ENCODE measurements at regions not wholly inside any gene's neighbourhood (a gene's known extent, or its start where the extent isn't known, plus 50 kb on each side); places are given as distances from the start of the nearest gene placed in this dataset.
A peak's percentile ranks its signal among the peaks of the same experiment; 100 is the strongest.

DNA sequence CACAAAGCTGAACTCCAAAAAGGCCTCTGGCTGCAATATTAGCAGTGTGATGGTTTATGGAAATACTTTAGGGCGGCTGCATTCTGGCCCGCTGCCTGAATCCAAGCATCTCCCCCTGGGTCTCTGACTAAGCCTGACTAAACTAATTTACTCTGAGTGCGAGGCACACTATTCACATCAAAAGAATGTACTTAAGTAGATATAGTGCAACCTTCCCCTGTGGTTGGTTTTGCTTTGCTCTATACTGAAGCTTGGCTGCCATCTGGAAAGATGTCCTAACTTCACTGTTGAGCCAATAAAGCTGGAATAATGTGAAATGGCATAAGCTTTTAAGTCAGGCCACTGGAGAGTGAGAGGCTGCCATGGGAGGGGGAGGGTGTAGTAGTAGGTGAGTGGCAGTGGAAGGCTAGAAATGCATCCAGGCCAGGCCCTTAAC lies 321.6 kb downstream of the AASDHPPT start:
- in situ Hi-C loops (cut with HindIII; ENCODE audit: low pct_unique_long_range_greater_than_20kb, low sequenced_read_pairs) = no loop called here
- peak; percentile 98 for ATAC-seq
- TF ChIP-seq, protein P1, sequence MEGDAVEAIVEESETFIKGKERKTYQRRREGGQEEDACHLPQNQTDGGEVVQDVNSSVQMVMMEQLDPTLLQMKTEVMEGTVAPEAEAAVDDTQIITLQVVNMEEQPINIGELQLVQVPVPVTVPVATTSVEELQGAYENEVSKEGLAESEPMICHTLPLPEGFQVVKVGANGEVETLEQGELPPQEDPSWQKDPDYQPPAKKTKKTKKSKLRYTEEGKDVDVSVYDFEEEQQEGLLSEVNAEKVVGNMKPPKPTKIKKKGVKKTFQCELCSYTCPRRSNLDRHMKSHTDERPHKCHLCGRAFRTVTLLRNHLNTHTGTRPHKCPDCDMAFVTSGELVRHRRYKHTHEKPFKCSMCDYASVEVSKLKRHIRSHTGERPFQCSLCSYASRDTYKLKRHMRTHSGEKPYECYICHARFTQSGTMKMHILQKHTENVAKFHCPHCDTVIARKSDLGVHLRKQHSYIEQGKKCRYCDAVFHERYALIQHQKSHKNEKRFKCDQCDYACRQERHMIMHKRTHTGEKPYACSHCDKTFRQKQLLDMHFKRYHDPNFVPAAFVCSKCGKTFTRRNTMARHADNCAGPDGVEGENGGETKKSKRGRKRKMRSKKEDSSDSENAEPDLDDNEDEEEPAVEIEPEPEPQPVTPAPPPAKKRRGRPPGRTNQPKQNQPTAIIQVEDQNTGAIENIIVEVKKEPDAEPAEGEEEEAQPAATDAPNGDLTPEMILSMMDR (IDR thresholded peaks at IDR 0.05) = no peak
- peak; percentile 85 for TF ChIP-seq TCF7L2 (IDR thresholded peaks at IDR 0.05; ENCODE audit: low read depth, low read length)
- DNase-seq (ENCODE audit: low read depth, low spot score) = peak; percentile 92
- Histone ChIP-seq H3K27me3 (ENCODE audit: control insufficient read depth, insufficient read depth, low read length) (no peaks in the 10 kb centered on the region), H3K4me3 (ENCODE audit: low read depth in 2 of 2, low read length in 2 of 2) (no peak overlapping the region), H3K9me3 (ENCODE audit: control insufficient read depth, insufficient read depth, low read depth, low read length) (peaks cover 22% of the 10 kb centered on the region; the same call in 1 of the 2 replicates), H3K4me1 (ENCODE audit: control insufficient read depth, insufficient read depth, low read length) (peaks cover 5% of the 10 kb centered on the region), H3K36me3 (ENCODE audit: control insufficient read depth, insufficient read depth, low read length) (no peaks in the 10 kb centered on the region), H3K27ac (ENCODE audit: low read length) (peak overlapping the region; percentile 74)
- ChIA-PET CTCF (no interaction called here), POLR2A (interaction anchor here (0.6 kb wide), 2 partner anchors 14 to 246 kb away, joined by 3 to 6 read pairs; no protein-coding TSS in a partner anchor)
- no TSS peak for BruUV-seq (replicated peaks)
- intact Hi-C loops (cut with micrococcal nuclease; ENCODE audit: unreplicated experiment) = no loop called here

DNA sequence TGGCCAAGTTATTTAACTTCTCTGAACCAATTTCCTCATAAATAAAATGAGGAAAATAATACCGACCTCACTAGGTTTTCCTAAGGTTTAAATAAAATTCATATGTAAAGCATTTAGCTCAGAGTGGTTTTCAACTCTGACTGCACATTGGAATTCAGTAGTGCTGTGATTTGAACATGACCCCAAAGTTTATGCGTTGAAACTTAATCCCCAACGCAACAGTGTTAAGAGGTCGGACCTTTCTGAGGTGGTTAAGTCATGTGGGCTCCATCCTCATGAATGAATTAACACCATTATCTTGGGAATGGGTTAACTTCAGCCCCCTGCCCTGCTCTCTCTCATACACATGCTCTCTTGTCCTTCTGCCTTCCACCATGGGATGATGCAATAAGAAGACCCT lies 322.2 kb downstream of the AASDHPPT start:
- Histone ChIP-seq H3K4me1 (ENCODE audit: control insufficient read depth, insufficient read depth, low read length) (peaks cover 5% of the 10 kb centered on the region), H3K27me3 (ENCODE audit: control insufficient read depth, insufficient read depth, low read length) (no peaks in the 10 kb centered on the region), H3K36me3 (ENCODE audit: control insufficient read depth, insufficient read depth, low read length) (no peaks in the 10 kb centered on the region), H3K4me3 (ENCODE audit: low read depth in 2 of 2, low read length in 2 of 2) (no peak overlapping the region), H3K9me3 (ENCODE audit: control insufficient read depth, insufficient read depth, low read depth, low read length) (peaks cover 22% of the 10 kb centered on the region; the same call in 1 of the 2 replicates), H3K27ac (ENCODE audit: low read length) (peak overlapping the region; percentile 74)
- no peak for ATAC-seq
- ChIA-PET CTCF (no interaction called here), POLR2A (no interaction called here)
- in situ Hi-C loops (cut with HindIII; ENCODE audit: low pct_unique_long_range_greater_than_20kb, low sequenced_read_pairs) = no loop called here
- TF ChIP-seq POLR2AphosphoS5 (IDR thresholded peaks at IDR 0.05; ENCODE audit: low read depth, low read length) = no peak
- TF ChIP-seq, protein P2, sequence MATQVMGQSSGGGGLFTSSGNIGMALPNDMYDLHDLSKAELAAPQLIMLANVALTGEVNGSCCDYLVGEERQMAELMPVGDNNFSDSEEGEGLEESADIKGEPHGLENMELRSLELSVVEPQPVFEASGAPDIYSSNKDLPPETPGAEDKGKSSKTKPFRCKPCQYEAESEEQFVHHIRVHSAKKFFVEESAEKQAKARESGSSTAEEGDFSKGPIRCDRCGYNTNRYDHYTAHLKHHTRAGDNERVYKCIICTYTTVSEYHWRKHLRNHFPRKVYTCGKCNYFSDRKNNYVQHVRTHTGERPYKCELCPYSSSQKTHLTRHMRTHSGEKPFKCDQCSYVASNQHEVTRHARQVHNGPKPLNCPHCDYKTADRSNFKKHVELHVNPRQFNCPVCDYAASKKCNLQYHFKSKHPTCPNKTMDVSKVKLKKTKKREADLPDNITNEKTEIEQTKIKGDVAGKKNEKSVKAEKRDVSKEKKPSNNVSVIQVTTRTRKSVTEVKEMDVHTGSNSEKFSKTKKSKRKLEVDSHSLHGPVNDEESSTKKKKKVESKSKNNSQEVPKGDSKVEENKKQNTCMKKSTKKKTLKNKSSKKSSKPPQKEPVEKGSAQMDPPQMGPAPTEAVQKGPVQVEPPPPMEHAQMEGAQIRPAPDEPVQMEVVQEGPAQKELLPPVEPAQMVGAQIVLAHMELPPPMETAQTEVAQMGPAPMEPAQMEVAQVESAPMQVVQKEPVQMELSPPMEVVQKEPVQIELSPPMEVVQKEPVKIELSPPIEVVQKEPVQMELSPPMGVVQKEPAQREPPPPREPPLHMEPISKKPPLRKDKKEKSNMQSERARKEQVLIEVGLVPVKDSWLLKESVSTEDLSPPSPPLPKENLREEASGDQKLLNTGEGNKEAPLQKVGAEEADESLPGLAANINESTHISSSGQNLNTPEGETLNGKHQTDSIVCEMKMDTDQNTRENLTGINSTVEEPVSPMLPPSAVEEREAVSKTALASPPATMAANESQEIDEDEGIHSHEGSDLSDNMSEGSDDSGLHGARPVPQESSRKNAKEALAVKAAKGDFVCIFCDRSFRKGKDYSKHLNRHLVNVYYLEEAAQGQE (IDR thresholded peaks at IDR 0.05; ENCODE audit: insufficient read depth in 1 of 2, low read depth in 2 of 2, low read length in 1 of 2) = no peak
- no peak for TF ChIP-seq SIN3A (IDR thresholded peaks at IDR 0.05; ENCODE audit: borderline replicate concordance, insufficient read depth, low read depth, low read length)
- no peak for TF ChIP-seq TCF7L2 (IDR thresholded peaks at IDR 0.05; ENCODE audit: low read depth, low read length)
- TF ChIP-seq, protein P1 (IDR thresholded peaks at IDR 0.05) = no peak
- intact Hi-C loops (cut with micrococcal nuclease; ENCODE audit: unreplicated experiment) = no loop called here
- no TSS peak for BruUV-seq (replicated peaks)
- no peak for DNase-seq (ENCODE audit: low read depth, low spot score)
